ENCODE measurements at regions not wholly inside any gene's neighbourhood (a gene's known extent, or its start where the extent isn't known, plus 50 kb on each side); places are given as distances from the start of the nearest gene placed in this dataset.

DNA sequence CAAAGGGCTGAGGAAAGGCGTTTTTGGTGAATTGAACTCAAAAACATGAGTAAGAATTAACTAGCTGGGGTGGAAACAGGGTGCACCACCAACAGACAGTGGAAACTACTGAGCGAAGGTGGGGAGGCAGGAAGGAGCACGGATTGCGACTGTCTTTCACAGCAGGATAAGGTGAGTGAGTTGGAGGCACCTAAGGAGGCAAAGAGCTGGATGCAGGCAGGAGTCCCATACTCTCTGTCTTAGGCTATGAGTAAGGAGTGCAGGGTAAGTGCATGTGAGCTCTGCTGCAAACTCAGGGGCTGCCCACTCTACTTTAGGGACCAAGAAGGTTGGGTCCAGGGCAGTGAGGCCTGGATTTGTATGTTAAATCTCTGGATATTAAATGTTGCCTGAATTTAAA lies 333.1 kb upstream of the ZNF521 start:
- FAIRE-seq, result no peak

DNA sequence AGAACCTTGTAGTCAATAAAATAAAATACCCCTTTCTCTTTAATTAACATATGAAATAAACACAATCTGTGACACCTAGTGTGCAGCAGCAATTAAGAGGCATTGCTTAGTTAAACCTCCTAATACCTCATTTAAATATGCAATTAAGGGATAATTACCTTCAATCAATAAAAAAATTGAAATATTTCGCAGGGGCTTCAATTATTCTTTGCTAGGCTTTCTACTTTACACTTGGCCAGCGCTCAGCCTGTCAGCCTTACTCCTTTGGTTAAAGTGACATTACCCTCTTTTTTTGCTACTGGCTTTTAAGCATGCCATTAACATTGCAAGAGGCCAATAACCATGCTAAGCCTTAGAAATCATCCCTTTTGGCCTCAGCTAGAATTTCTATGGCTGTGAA lies 327.5 kb upstream of the ZNF521 start:
- Histone ChIP-seq H4K20me1 (ENCODE audit: control insufficient read depth, extremely low read depth, insufficient read depth, low read length) (no peaks in the 10 kb centered on the region), H3K9me3 (ENCODE audit: control insufficient read depth, low read depth, low read length) (no peaks in the 10 kb centered on the region), H3K4me2 (ENCODE audit: control insufficient read depth, extremely low read depth, insufficient read depth, low read depth, low read length) (no peak overlapping the region), H3K27me3 (ENCODE audit: control insufficient read depth, extremely low read depth, insufficient read depth, low read length) (no peaks in the 10 kb centered on the region), H3K9me1 (ENCODE audit: control insufficient read depth, extremely low read depth, insufficient read depth, low read length) (no peaks in the 10 kb centered on the region), H2AFZ (ENCODE audit: control insufficient read depth, low read length) (no peak overlapping the region), H3K79me2 (ENCODE audit: control insufficient read depth, insufficient read depth, low read length) (no peaks in the 10 kb centered on the region), H3K9ac (ENCODE audit: control insufficient read depth, extremely low read depth, insufficient read depth, low read length) (no peak overlapping the region), H3K36me3 (ENCODE audit: control insufficient read depth in 2 of 2, extremely low read depth in 1 of 2, insufficient read depth in 2 of 2, low read length in 2 of 2) (no peaks in the 10 kb centered on the region), H3K27ac (ENCODE audit: control insufficient read depth, insufficient read depth, low read length) (no peak overlapping the region), H3K4me3 (ENCODE audit: control insufficient read depth in 2 of 3, extremely low read depth in 1 of 3, insufficient read depth in 2 of 3, low read depth in 1 of 3, low read length in 3 of 3) (no peak overlapping the region), H3K4me1 (ENCODE audit: control insufficient read depth, extremely low read depth, insufficient read depth, low read length) (no peaks in the 10 kb centered on the region)
- no peak for TF ChIP-seq EZH2 (IDR thresholded peaks at IDR 0.05; ENCODE audit: low read length)
- TF ChIP-seq, protein P1, sequence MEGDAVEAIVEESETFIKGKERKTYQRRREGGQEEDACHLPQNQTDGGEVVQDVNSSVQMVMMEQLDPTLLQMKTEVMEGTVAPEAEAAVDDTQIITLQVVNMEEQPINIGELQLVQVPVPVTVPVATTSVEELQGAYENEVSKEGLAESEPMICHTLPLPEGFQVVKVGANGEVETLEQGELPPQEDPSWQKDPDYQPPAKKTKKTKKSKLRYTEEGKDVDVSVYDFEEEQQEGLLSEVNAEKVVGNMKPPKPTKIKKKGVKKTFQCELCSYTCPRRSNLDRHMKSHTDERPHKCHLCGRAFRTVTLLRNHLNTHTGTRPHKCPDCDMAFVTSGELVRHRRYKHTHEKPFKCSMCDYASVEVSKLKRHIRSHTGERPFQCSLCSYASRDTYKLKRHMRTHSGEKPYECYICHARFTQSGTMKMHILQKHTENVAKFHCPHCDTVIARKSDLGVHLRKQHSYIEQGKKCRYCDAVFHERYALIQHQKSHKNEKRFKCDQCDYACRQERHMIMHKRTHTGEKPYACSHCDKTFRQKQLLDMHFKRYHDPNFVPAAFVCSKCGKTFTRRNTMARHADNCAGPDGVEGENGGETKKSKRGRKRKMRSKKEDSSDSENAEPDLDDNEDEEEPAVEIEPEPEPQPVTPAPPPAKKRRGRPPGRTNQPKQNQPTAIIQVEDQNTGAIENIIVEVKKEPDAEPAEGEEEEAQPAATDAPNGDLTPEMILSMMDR (optimal IDR thresholded peaks at IDR 0.05 in 1 of 3, IDR thresholded peaks at IDR 0.05 in 1 of 3, conservative IDR thresholded peaks at IDR 0.05 in 1 of 3; ENCODE audit: extremely low read depth in 1 of 3, insufficient read depth in 2 of 3, low read length in 3 of 3), result no peak
- dilution Hi-C loops (cut with MboI; ENCODE audit: extremely low pct_ligation_motif_present, low sequenced_read_pairs), result no loop called here
- FAIRE-seq (no peak), DNase-seq (ENCODE audit: low read depth, low spot score) (no peak)

More for the DNA sequence above, 333.1 kb upstream of the ZNF521 start:
- Histone ChIP-seq H3K36me3 (ENCODE audit: control insufficient read depth in 2 of 2, extremely low read depth in 1 of 2, insufficient read depth in 2 of 2, low read length in 2 of 2) (no peaks in the 10 kb centered on the region), H3K27ac (ENCODE audit: control insufficient read depth, insufficient read depth, low read length) (no peak overlapping the region), H3K9me1 (ENCODE audit: control insufficient read depth, extremely low read depth, insufficient read depth, low read length) (no peaks in the 10 kb centered on the region), H3K9me3 (ENCODE audit: control insufficient read depth, low read depth, low read length) (no peaks in the 10 kb centered on the region), H3K27me3 (ENCODE audit: control insufficient read depth, extremely low read depth, insufficient read depth, low read length) (no peaks in the 10 kb centered on the region), H3K4me2 (ENCODE audit: control insufficient read depth, extremely low read depth, insufficient read depth, low read depth, low read length) (no peak overlapping the region), H3K4me3 (ENCODE audit: control insufficient read depth in 2 of 3, extremely low read depth in 1 of 3, insufficient read depth in 2 of 3, low read depth in 1 of 3, low read length in 3 of 3) (no peak overlapping the region), H3K4me1 (ENCODE audit: control insufficient read depth, extremely low read depth, insufficient read depth, low read length) (no peaks in the 10 kb centered on the region), H3K9ac (ENCODE audit: control insufficient read depth, extremely low read depth, insufficient read depth, low read length) (no peak overlapping the region), H3K79me2 (ENCODE audit: control insufficient read depth, insufficient read depth, low read length) (no peaks in the 10 kb centered on the region), H4K20me1 (ENCODE audit: control insufficient read depth, extremely low read depth, insufficient read depth, low read length) (no peaks in the 10 kb centered on the region), H2AFZ (ENCODE audit: control insufficient read depth, low read length) (no peak overlapping the region)
- dilution Hi-C loops (cut with MboI; ENCODE audit: extremely low pct_ligation_motif_present, low sequenced_read_pairs), result no loop called here
- no peak for TF ChIP-seq EZH2 (IDR thresholded peaks at IDR 0.05; ENCODE audit: low read length)
- TF ChIP-seq, protein P1 (optimal IDR thresholded peaks at IDR 0.05 in 1 of 3, IDR thresholded peaks at IDR 0.05 in 1 of 3, conservative IDR thresholded peaks at IDR 0.05 in 1 of 3; ENCODE audit: extremely low read depth in 1 of 3, insufficient read depth in 2 of 3, low read length in 3 of 3), result no peak
- DNase-seq (ENCODE audit: low read depth, low spot score), result no peak

Data from keratinocyte (primary cell).